ENCODE measurements at regions not wholly inside any gene's neighbourhood (a gene's known extent, or its start where the extent isn't known, plus 50 kb on each side); places are given as distances from the start of the nearest gene placed in this dataset.

GRCh38 chr17:71208111-71208704 is 912.6 kb upstream of the SOX9 start:
- DNase-seq (ENCODE audit: insufficient read length, low spot score) (peak; percentile 6), FAIRE-seq (no peak)

DNA sequence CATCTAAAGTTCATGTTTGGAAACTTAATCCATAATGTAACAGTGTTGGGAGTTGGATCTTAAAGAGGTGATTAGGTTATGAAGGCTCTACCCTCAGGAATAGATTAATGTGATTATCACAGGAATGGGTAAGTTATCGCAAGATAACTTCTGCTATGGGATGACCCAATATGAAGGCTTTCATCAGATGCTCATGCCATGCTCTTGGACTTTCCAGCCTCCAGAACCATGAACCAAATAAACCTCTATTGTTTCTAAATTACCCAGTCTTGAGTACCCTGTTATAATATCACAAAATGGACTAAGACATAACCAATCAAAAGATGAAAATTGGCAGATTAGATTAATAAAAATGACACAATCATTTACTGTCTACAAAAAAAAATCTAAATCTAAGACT is 906.9 kb upstream of the SOX9 start:
- DNase-seq (ENCODE audit: insufficient read length, low spot score) (no peak), FAIRE-seq (no peak)

- DNase-seq (ENCODE audit: insufficient read length, low spot score) = no peak
Measured at GRCh38 chr17:71217769-71218168, 903.1 kb upstream of the SOX9 start.

DNA sequence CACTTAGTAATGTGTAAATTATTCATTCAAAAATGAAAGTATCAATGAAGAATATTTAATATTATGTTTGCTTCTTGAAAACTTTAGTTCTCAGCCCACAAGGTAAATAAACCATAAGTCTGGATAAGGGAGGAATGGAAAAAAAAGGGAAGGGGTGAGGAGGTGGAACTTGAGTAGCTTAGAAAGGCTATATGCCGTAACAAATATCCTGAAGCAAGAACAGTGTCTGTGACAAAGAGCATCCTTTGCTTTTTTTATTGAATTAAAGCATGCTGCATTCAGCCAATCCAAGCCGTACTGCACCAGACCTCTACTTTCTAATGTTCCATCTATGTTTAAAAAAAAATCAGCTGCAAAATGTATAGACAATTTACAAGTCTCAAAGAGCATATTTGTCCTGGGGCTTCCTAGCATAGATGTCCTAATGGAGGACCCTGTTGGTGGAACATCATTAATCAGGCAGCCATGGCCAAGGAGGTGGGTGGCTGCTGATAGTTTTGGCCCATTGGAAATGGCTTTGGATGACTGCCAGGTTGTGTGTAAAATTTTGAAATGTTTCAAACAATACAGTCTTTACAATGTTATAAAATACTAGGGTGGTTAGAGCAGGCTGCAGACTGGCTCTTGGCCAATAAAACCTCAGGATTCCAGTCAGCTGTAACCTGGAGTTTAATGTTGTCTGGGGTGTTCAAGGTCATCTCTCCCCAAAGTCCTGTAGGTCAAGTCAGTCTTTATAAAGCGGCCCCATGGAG is 895.8 kb upstream of the SOX9 start:
- no peak for DNase-seq (ENCODE audit: insufficient read length, low spot score)

More at GRCh38 chr17:71217769-71218168, 903.1 kb upstream of the SOX9 start:
- no peak for FAIRE-seq

GRCh38 chr17:71227841-71228240 is 893.0 kb upstream of the SOX9 start:
- FAIRE-seq (no peak), DNase-seq (ENCODE audit: insufficient read length, low spot score) (no peak)

More for the DNA sequence above, 895.8 kb upstream of the SOX9 start:
- no peak for FAIRE-seq

DNA sequence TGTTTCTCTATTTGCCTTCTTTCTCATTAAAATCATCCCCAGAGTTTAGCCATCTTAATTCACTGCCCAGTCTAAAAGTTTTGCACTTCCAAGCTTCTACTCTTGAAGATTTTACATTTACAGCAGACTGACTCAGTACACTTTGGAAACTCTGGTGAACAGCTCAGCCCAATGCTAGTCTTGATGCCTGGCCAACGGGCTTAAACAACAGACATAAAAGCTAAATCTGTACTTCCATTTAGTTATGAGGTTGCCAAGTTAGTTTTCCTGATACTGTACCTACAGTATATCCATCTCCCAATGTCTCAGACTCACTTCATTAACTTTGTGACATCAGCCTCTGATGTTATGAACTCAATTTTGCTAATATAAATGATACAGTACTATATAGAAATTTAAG is 891.8 kb upstream of the SOX9 start:
- FAIRE-seq = no peak
- DNase-seq (ENCODE audit: insufficient read length, low spot score) = no peak

DNA sequence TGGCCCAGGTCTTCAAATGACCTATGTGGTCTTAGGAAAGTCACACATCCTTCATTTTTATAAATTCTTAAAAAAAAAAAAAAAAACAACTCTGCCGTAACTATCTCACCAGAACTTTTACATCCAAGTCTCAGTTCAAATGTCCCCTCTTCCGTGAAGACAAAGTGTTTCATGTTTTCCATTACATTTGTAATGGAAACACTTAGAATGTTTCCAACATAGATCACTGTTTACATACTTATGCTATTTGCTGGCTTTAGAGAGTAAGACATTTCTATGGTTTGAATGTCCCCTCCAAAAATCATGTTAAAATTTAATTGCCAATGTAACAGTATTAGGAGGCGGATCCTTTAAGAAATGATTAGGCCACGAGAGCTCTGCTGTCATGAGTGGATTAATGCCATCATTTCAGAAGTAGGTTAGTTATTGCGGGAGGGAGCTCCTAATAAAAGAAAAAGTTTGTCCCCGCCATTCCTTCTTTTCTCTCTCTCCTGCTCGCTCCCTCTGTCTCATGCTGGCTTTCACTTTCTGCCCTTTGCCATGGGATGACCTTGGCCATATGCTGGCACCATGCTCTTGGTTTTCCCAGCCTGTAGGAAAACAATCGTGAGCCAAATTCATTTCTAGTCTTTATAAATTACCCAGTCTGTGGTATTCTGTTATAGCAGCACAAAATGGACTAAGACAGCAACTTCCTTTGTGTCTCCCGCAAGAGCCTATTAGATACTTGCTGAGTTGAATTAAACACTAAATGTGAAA is 887.8 kb upstream of the SOX9 start:
- no peak for DNase-seq (ENCODE audit: insufficient read length, low spot score)
- no peak for FAIRE-seq

DNA sequence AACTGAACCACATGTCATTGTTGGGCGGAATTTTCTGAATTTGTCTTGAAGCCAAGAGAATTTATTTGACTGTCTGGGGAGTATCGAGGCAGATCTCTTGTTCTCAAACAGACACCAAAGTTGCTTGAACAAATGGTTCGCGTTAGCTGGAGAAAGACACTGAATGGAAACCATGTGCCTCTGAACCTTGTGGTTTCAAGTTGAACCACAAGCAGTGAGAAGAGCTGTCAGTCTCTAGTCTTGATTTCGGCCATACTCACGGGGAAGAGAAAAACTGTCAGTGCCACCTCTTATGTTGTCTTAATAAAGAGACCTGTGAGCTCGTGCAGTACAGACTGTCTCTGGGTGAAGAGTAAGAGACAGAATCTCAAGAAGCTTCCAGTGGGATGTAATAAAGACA is 886.5 kb upstream of the SOX9 start:
- no peak for FAIRE-seq

DNA sequence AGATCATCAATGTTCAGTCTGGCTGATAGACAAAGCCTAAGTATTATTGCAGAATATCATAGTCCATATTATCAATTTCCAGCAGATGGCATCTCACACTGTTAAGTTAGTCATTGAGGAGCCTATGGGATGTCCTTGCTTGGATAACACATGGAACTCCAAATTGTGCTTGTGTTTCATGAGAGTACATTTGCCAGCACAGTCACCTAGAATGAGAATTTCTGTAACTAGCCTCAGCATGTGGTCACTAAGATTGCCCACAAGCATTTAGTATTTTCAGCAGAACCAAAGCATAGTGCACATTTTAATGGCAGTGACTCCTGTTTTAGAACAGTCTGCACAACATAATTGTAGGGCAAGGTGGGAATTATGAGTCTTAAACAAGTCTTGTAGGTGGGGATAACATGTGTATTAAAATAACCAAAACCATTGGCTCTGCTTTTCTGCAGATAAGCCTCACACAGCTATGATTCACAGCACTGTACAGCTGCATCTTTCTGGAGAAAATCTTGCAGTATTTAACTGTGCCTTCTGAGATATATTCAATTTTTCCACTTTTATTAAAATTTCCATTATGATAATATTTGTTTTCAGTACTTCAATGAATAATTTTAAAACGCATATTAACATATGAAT is 882.8 kb upstream of the SOX9 start:
- FAIRE-seq (peak; percentile 66), DNase-seq (ENCODE audit: insufficient read length, low spot score) (peak; percentile 34)

More for the DNA sequence above, 886.5 kb upstream of the SOX9 start:
- no peak for DNase-seq (ENCODE audit: insufficient read length, low spot score)

GRCh38 chr17:71247441-71248015 is 873.3 kb upstream of the SOX9 start:
- FAIRE-seq = no peak
- no peak for DNase-seq (ENCODE audit: insufficient read length, low spot score)

GRCh38 chr17:71251276-71251675 is 869.5 kb upstream of the SOX9 start:
- peak; percentile 3 for DNase-seq (ENCODE audit: insufficient read length, low spot score)
- FAIRE-seq = no peak

DNA sequence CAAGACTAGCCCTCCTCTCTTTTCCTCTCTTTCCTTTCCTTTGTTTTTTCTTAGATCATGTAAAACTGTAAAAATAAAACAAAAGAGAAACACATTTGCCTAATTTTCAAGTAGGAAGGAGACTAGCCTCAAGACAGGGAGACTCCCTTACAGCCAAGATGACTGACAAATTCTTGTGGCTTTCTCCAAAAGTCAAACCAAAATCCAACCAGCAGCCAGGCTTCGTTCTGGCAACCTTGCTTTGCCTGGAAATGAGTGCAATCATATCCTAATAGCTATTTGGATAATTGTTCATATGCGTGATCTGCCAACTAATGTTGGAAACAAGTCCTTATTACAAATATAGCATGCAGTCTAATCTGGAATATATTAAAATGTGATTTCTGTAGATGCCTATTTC is 868.9 kb upstream of the SOX9 start:
- FAIRE-seq = no peak
- no peak for DNase-seq (ENCODE audit: insufficient read length, low spot score)

- DNase-seq (ENCODE audit: insufficient read length, low spot score) (no peak), FAIRE-seq (no peak)
Measured at GRCh38 chr17:71252436-71252835, 868.4 kb upstream of the SOX9 start.

- no peak for DNase-seq (ENCODE audit: insufficient read length, low spot score)
- no peak for FAIRE-seq
Measured at GRCh38 chr17:71257096-71257495, 863.7 kb upstream of the SOX9 start.

GRCh38 chr17:71260366-71260940 is 860.4 kb upstream of the SOX9 start:
- DNase-seq (ENCODE audit: insufficient read length, low spot score) = no peak
- no peak for FAIRE-seq

- DNase-seq (ENCODE audit: insufficient read length, low spot score) = no peak
- FAIRE-seq = no peak
Measured at GRCh38 chr17:71262586-71262985, 858.2 kb upstream of the SOX9 start.

- DNase-seq (ENCODE audit: insufficient read length, low spot score) (no peak), FAIRE-seq (no peak)
Measured at GRCh38 chr17:71267668-71268067, 853.2 kb upstream of the SOX9 start.

DNA sequence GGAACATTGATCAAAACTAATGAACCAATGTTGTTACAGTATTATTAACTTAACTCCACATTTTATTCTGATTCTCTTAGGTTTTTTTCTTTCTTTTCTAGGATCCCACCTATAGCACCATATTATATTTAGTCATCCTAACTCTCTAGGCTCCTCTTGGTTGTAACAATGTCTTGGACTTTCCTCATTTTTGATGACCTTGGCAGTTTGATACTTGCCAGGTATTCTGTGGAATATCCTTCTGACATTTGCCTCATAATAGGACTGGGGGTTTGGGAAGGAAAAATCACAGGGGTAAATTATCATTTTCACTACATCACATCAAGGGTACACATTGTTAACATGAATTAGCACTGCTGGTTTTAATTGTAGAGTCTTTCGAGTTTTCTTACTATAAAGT is 851.6 kb upstream of the SOX9 start:
- DNase-seq (ENCODE audit: insufficient read length, low spot score) (no peak), FAIRE-seq (no peak)

GRCh38 chr17:71273441-71273840 is 847.4 kb upstream of the SOX9 start:
- DNase-seq (ENCODE audit: insufficient read length, low spot score) (no peak), FAIRE-seq (no peak)

DNA sequence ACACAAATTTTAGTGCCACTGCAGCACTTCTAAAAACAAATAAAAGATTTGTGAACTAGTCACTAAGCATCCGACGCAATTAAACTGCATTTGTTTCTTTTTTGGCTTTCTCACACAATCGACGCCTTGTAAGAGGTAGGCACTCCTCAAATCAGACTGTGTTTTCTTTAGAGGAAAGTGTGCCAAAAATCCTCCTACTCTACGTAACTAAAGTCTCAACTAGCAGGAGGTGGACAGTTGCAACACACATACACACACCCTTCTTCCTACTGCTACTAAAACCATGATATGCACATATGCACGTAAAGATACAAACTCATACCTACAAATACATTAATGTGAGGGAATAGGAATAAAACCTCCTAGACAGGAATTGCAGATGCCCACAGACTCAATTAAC is 844.7 kb upstream of the SOX9 start:
- DNase-seq (ENCODE audit: insufficient read length, low spot score) = no peak
- peak; percentile 44 for FAIRE-seq

- DNase-seq (ENCODE audit: insufficient read length, low spot score) (no peak), FAIRE-seq (no peak)
Measured at GRCh38 chr17:71283486-71283885, 837.3 kb upstream of the SOX9 start.
